Activated naive CD4-positive, alpha-beta T cell treated with anti-CD3 and anti-CD28 coated beads, Interleukin-2, amount 10 ng/mL, durations not matched to agents 7 days and 5 days (primary cell): ENCODE measurements at regions not wholly inside any gene's neighbourhood (a gene's known extent, or its start where the extent isn't known, plus 50 kb on each side); places are given as distances from the start of the nearest gene placed in this dataset.
A peak's percentile ranks its signal among the peaks of the same experiment; 100 is the strongest.
"Not testable (repeated sequence)": the region's sequence is repeated elsewhere in the genome, so short reads cannot be mapped to it uniquely, and the experiment has no call there.

Source experiments
- CTCF ChIA-PET: fragments of 350-600 bp; sonication (Branson Sonifier 250); formaldehyde crosslinking; loops from one replicate; lab custom pipeline; 2021; ENCODE audit warnings: antibody characterized with exemption; lab: Charles Lee
- DNase-seq: peaks from one replicate; pipeline ENCODE4 v3.0.0-alpha.2; 2020
- H3K27ac Mint-ChIP-seq: one replicate; pipeline ENCODE4 v1.8.0; 2021; ENCODE audit warnings: mild to moderate bottlenecking, moderate library complexity, mixed read lengths
- H3K27me3 Mint-ChIP-seq: one replicate; pipeline ENCODE4 v1.8.0; 2021; ENCODE audit warnings: mild to moderate bottlenecking, mixed read lengths
- H3K36me3 Mint-ChIP-seq: one replicate; pipeline ENCODE4 v1.8.0; 2021; ENCODE audit warnings: mixed read lengths
- H3K4me1 Mint-ChIP-seq: one replicate; pipeline ENCODE4 v1.8.0; 2021; ENCODE audit warnings: mixed read lengths
- H3K4me3 Mint-ChIP-seq: one replicate; pipeline ENCODE4 v1.8.0; 2021; ENCODE audit warnings: mild to moderate bottlenecking, moderate library complexity, mixed read lengths
- H3K9me3 Mint-ChIP-seq: one replicate; pipeline ENCODE4 v1.8.0; 2021; ENCODE audit warnings: mixed read lengths

DNA sequence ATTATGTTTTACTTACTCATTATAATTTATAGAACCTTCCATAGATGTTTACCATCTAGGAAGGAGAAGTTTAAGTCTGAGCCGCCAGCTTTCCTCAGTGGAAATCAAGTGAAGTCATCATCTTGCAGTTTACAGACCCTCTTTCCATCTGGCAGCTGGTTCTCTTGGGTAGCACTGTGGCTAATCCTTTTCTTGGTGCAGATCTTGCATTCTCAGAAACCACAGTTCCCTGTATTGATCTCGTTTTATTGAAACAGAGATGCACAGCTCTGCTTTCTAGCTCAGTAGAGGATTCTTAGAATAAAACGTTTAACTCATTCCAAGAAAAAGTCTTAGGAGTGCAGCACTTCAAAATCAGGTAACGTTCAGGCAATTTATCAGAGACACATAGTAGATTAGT is 1154.7 kb downstream of the FOXD4L5 start:
- DNase-seq, H3K9me3 Mint-ChIP-seq, H3K4me1 Mint-ChIP-seq, CTCF ChIA-PET, H3K27ac Mint-ChIP-seq, H3K27me3 Mint-ChIP-seq, H3K4me3 Mint-ChIP-seq, H3K36me3 Mint-ChIP-seq: not testable (repeated sequence)

DNA sequence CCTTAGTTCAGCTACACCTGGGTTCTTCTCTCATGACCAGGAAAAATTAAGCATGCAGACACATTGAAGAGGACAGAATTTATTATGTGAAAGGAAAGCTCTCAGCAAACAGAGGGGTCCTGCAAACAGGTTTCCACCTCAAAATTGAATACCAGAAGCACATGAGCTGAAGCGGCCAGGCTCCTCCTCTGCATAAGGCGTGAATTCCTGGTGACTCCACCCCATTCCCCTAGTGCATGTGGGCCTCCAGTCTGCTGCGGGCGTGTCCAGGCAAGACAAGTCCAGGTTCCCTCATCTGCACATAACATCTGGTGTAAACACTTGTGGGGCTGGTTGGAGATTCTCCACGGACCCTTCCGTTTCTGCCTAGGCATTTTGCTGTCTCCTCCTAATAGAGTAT is 1156.4 kb downstream of the FOXD4L5 start:
- Mint-ChIP-seq H3K9me3 (peaks cover 4% of the 10 kb centered on the region), H3K27me3 (no peaks in the 10 kb centered on the region), H3K36me3 (no peaks in the 10 kb centered on the region), H3K4me3 (no peak overlapping the region), H3K4me1 (no peaks in the 10 kb centered on the region), H3K27ac (no peak overlapping the region)
- CTCF ChIA-PET: no interaction called here
- DNase-seq: no peak

DNA sequence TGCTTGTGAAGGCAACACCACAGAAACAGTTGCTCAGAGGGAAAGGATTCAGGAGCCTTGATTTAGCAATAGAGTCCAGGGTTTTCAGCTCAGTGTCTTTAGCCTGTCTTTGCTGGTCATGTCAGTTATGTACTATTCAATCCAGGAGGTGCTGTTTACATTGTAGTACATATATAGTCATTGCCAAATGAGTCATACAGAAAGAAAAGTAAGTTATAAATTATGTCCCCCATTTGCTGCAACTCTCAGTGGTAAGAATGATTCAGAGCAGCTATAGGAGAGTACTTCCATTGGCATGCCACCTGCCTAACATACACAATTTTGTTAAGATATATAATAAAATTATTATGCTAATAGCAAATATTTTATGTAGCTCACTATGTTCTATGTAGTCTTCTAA is 1163.4 kb downstream of the FOXD4L5 start:
- H3K4me1 Mint-ChIP-seq, H3K9me3 Mint-ChIP-seq, DNase-seq, H3K4me3 Mint-ChIP-seq, H3K27ac Mint-ChIP-seq, H3K36me3 Mint-ChIP-seq, H3K27me3 Mint-ChIP-seq, CTCF ChIA-PET: not testable (repeated sequence)

DNA sequence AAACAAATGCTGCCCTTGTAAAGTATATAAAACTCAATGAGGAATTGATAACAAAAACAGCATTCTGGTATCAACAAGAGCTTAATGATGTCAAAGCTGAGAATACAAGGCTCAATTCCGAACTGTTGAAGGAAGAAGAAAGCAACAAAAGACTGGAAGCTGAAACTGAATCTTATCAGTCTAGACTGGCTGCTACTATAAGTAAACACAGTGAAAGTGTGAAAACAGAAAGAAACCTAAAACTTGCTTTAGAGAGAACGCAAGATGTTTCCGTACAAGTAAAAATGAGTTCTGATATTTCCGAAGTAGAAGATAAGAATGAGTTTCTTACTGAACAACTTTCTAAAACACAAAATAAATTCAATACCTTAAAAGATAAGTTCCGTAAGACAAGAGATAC is 1167.7 kb downstream of the FOXD4L5 start:
- H3K36me3 Mint-ChIP-seq, H3K4me3 Mint-ChIP-seq, CTCF ChIA-PET, H3K27ac Mint-ChIP-seq, H3K9me3 Mint-ChIP-seq, H3K27me3 Mint-ChIP-seq, H3K4me1 Mint-ChIP-seq, DNase-seq: not testable (repeated sequence)

GRCh38 chr9:64107867-64108266 is 1177.1 kb downstream of the FOXD4L5 start:
- H3K27me3 Mint-ChIP-seq, H3K27ac Mint-ChIP-seq, H3K9me3 Mint-ChIP-seq, H3K4me3 Mint-ChIP-seq, CTCF ChIA-PET, H3K36me3 Mint-ChIP-seq, H3K4me1 Mint-ChIP-seq: not testable (repeated sequence)
- peak; percentile 23 for DNase-seq

GRCh38 chr9:64107211-64107610 is 1177.8 kb downstream of the FOXD4L5 start:
- H3K36me3 Mint-ChIP-seq, DNase-seq, H3K9me3 Mint-ChIP-seq, H3K27me3 Mint-ChIP-seq, CTCF ChIA-PET, H3K4me1 Mint-ChIP-seq, H3K27ac Mint-ChIP-seq, H3K4me3 Mint-ChIP-seq: not testable (repeated sequence)

GRCh38 chr9:64105193-64105592 is 1179.8 kb downstream of the FOXD4L5 start:
- H3K9me3 Mint-ChIP-seq, H3K36me3 Mint-ChIP-seq, CTCF ChIA-PET, H3K4me1 Mint-ChIP-seq, H3K27me3 Mint-ChIP-seq, DNase-seq, H3K27ac Mint-ChIP-seq, H3K4me3 Mint-ChIP-seq: not testable (repeated sequence)

GRCh38 chr9:64101504-64101903 is 1183.5 kb downstream of the FOXD4L5 start:
- H3K27ac Mint-ChIP-seq, CTCF ChIA-PET, H3K9me3 Mint-ChIP-seq, H3K36me3 Mint-ChIP-seq, H3K27me3 Mint-ChIP-seq, H3K4me1 Mint-ChIP-seq, H3K4me3 Mint-ChIP-seq, DNase-seq: not testable (repeated sequence)

GRCh38 chr9:64100571-64101155 is 1184.3 kb downstream of the FOXD4L5 start:
- H3K36me3 Mint-ChIP-seq, H3K4me1 Mint-ChIP-seq, H3K27ac Mint-ChIP-seq, DNase-seq, H3K27me3 Mint-ChIP-seq, H3K9me3 Mint-ChIP-seq, CTCF ChIA-PET, H3K4me3 Mint-ChIP-seq: not testable (repeated sequence)

DNA sequence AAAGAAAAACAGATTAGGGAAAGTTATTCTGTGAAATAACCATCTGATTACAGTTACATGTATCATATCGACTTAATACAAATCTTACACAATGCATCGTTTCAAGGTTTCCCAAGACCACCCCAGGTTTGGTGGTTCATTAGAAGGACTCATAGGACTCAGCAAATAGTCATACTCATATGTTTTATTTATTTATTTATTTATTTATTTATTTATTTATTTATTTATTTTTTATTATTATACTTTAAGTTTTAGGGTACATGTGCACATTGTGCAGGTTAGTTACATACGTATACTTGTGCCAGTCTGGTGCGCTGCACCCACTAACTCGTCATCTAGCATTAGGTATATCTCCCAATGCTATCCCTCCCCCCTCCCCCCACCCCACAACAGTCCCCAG is 1199.0 kb downstream of the FOXD4L5 start:
- H3K4me1 Mint-ChIP-seq, H3K4me3 Mint-ChIP-seq, H3K9me3 Mint-ChIP-seq, H3K27me3 Mint-ChIP-seq, H3K36me3 Mint-ChIP-seq, CTCF ChIA-PET, H3K27ac Mint-ChIP-seq, DNase-seq: not testable (repeated sequence)

- CTCF ChIA-PET: not testable (repeated sequence)
Measured at GRCh38 chr9:64071358-64072253, 1213.4 kb downstream of the FOXD4L5 start.

DNA sequence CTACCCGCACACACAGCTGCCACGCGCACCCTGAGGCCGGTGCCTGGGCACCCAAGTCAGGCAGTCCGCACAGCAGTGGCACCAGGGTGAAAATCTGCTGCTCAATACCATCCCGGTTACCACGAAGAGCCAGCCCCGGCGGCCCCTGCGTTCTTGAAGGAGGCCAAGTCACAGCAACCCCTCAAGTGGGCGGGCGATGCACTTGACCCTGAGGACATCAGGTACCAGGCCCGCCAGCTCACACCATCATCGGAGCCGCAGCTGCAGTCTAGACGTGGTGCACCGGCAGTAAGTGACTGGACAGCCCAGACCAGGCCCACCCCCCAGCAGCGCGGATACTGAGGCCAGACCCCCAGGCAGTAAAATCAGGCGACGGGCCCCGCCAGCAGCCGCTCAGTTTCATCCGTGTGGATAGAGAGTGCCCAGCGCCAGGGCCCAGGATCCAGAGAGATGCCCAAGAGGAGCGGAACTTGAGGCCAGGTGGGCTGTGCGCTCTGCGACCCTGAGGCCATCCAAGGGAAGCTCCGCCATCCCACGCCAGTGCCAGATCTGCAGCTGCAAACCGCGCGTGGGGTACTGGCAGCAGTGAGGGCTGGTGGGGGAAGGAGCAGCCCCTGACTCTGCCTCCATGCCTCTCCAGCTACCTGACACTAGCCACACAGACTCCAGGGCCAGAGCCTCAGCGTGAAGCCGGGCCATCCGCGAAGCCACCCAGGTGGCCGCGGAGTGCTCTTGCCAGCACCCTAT is 1214.2 kb downstream of the FOXD4L5 start:
- H3K36me3 Mint-ChIP-seq, CTCF ChIA-PET, DNase-seq, H3K9me3 Mint-ChIP-seq, H3K27ac Mint-ChIP-seq, H3K27me3 Mint-ChIP-seq, H3K4me3 Mint-ChIP-seq, H3K4me1 Mint-ChIP-seq: not testable (repeated sequence)

More at GRCh38 chr9:64071358-64072253, 1213.4 kb downstream of the FOXD4L5 start:
- not testable (repeated sequence) for H3K36me3 Mint-ChIP-seq, H3K9me3 Mint-ChIP-seq, H3K27ac Mint-ChIP-seq, H3K4me1 Mint-ChIP-seq, DNase-seq, H3K4me3 Mint-ChIP-seq, H3K27me3 Mint-ChIP-seq

- DNase-seq, H3K4me1 Mint-ChIP-seq, H3K27ac Mint-ChIP-seq, H3K36me3 Mint-ChIP-seq, CTCF ChIA-PET, H3K4me3 Mint-ChIP-seq, H3K27me3 Mint-ChIP-seq: not testable (repeated sequence)
- H3K9me3 Mint-ChIP-seq: peaks cover 10% of the 10 kb centered on the region
Measured at GRCh38 chr9:64070083-64070482, 1214.9 kb downstream of the FOXD4L5 start.

DNA sequence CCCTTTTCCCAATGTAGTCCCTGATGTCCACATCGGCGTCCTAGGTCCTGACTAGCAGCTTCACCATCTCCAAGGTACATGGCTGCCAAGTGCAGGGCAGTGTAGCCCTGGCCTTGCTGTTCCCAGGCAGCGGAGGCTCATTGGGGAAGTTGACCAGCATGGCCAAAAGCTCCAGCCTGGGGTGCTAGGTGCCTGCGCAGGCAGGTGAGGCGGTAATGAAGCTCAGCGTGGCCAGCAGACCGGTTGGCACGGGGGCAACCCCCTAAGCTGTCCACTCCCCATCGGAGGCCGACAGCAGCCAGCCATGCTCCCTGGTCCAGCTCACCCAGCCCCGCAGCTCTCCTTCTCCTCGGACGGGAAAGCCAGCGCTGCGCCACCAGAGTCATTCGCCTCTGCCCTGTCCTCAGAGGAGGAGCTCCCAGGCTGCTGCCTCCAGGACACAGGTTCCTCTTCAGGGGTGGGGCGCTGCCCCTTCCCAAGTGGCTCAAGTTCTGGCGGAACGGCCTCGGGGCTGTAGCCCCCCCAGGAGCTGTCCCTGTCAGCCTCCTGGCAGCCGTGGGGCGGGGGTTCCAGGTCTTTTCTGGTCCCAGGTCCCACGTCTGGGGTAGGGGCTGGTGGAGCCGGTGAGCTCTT is 1218.2 kb downstream of the FOXD4L5 start:
- Mint-ChIP-seq H3K4me1 (no peaks in the 10 kb centered on the region), H3K9me3 (peaks cover 16% of the 10 kb centered on the region), H3K4me3 (no peak overlapping the region), H3K27ac (no peak overlapping the region), H3K27me3 (no peaks in the 10 kb centered on the region), H3K36me3 (no peaks in the 10 kb centered on the region)
- DNase-seq: no peak
- CTCF ChIA-PET: no interaction called here
